Testis (tissue), 2 donors: ENCODE measurements at regions not wholly inside any gene's neighbourhood (a gene's known extent, or its start where the extent isn't known, plus 50 kb on each side); places are given as distances from the start of the nearest gene placed in this dataset.

Experiments used
- CTCF ChIP-seq, 3 experiments: fragments of 450-650 bp in 2 of 3; fragments of 200-600 bp in 1 of 3; sonication (generic) in 1 of 3; IDR thresholded peaks; one replicate each; pipeline ENCODE4 v1.5.1; 2016 to 2019; ENCODE audit warnings: antibody characterized with exemption in 3 of 3, mild to moderate bottlenecking in 2 of 3, moderate library complexity in 1 of 3
- POLR2A ChIP-seq: fragments of 450-650 bp; IDR thresholded peaks from one replicate; pipeline ENCODE4 v1.6.1; 2017; ENCODE audit warnings: antibody characterized with exemption, mild to moderate bottlenecking, moderate library complexity

DNA sequence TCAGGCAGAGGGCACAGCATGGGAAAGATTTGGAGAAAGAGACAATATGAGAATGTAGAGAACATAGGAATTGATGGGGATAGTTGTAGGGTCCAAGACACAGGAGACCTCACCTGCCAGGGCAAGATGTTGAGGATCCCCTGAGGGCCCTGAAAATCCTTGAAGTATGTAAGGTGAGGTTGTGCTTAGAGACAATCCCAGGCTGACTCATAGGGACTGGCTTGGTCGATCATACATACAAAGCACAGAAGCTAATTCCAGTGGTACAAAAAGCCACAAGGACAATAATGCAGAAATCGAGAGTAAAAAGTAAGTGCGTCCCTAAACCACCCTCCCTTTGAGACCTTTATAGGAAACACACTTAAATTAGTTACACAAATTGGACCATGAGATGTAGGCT lies 468.2 kb downstream of the MIAT start:
- TF ChIP-seq CTCF (IDR thresholded peaks at IDR 0.05) (no peak), POLR2A (no peak)
